Fibroblast of villous mesenchyme (primary cell): ENCODE measurements at regions not wholly inside any gene's neighbourhood (a gene's known extent, or its start where the extent isn't known, plus 50 kb on each side); places are given as distances from the start of the nearest gene placed in this dataset.
A peak's percentile ranks its signal among the peaks of the same experiment; 100 is the strongest.

Experiments used
- DNase-seq: peaks from one replicate; pipeline ENCODE4 v3.0.0-alpha.2; 2010; ENCODE audit warnings: low read depth
- H3K4me3 ChIP-seq: 2 replicates; pipeline ENCODE4 v1.5.1; 2011; ENCODE audit warnings: low read depth, mild to moderate bottlenecking, low read length
- CTCF ChIP-seq: IDR thresholded peaks from 2 replicates; pipeline ENCODE4 v1.5.1; 2012; ENCODE audit warnings: low read depth, mild to moderate bottlenecking, low read length; ENCODE audit not compliant: insufficient read depth

DNA sequence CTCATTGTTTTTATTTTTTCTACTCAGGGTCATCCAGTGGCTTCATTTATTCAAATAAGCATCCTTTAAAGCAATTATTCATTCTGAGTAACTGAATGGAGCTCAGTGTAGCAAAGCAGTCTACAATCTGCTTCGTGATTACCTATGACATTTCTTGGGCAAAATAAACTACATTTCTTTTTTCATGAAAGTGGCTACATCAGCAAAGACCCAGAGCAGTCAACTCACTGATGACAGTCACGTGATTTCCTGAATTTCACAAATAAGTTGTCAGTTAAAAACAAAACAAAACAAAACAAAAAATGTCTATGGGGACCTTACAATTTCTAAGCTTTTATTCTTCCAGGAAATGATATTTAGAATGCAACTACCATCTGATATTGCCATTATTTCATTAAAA, 182.1 kb downstream of the VEGFC start:
- no peak overlapping the region for H3K4me3 ChIP-seq
- DNase-seq: no peak
- no peak for TF ChIP-seq CTCF

DNA sequence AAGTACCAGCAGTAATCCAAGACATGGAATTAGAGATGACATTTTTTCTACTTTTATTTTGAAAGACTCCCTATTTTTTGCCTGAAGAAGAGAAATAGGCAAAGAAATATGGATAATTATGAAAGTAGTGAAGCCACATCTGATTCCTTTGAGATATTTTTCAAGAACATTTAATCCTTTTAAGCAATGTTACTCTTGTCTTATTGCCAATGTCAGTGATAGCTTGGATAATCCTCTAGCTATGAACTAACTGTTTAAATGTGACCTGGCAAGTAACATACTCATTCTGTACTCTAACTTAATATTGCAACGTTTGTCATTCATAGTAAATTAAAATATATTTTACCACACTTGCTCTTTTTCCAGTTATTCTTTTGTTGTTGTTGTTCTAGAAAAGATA, 181.3 kb downstream of the VEGFC start:
- H3K4me3 ChIP-seq: no peak overlapping the region
- DNase-seq: peak; percentile 42
- TF ChIP-seq CTCF: no peak

- no peak for DNase-seq
- H3K4me3 ChIP-seq: no peak overlapping the region
- no peak for TF ChIP-seq CTCF
These were observed 180.8 kb downstream of the VEGFC start for GRCh38 chr4:176611951-176612350.

DNA sequence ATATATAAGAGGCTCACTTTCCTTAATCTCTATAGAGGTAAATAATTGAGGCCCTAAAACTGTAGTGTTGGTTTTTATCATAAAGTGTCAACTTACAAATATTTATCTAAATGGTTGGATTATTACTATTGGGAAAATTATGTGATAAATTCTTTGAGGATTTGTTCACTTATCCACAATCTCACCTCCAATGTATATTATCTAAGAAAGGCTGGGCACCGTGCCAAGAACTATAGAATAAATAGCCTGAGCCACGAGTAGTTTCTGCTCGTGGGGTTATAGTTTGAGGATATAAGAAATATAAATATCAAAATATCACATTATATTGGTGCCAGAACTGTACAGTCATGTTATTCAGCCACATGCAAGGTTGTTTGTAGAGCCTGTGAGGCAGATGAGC, 177.9 kb downstream of the VEGFC start:
- H3K4me3 ChIP-seq: no peak overlapping the region
- DNase-seq: no peak
- TF ChIP-seq CTCF: no peak

DNA sequence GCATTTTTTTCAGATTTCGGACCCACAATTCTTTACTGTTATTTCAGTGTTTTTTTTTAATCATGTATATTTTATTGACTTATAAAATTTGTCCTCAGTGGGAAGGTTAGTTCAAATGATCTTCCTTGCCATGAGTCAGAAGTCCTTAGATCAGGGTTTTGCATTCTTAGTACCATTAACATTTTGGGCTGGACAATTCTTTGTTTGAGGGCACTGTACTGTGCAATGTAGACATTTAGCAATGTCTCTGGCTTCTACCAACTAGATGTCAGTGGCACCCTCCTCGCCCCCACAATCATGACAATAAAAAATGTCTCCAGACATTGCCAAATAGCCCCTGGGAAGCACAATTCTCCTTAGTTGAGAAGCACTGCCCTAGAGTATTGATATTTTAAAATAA, 176.6 kb downstream of the VEGFC start:
- DNase-seq: no peak
- no peak for TF ChIP-seq CTCF
- no peak overlapping the region for H3K4me3 ChIP-seq

DNA sequence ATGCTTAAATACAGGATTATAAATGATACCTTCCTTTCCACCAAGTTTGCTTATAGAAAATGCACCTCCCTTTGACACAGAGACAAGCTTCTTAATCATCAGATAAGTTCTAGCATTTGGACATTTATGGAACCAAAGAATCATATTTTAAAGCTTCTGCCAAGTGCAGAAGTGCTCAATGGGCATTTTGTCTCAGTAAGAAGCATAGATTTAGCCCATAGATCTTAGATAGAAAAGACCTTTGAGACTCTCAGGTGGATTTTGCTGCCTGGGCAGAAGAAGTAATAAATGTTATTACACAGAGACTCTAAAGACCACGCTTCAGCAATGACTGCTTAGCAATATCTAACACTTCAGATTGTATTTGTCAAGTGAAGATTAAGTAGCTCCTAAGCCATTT, 174.6 kb downstream of the VEGFC start:
- no peak for DNase-seq
- TF ChIP-seq CTCF: no peak
- H3K4me3 ChIP-seq: no peak overlapping the region

- DNase-seq: no peak
- TF ChIP-seq CTCF: no peak
These were observed 173.3 kb downstream of the VEGFC start for GRCh38 chr4:176619430-176619829.

More at GRCh38 chr4:176619430-176619829, 173.3 kb downstream of the VEGFC start:
- no peak overlapping the region for H3K4me3 ChIP-seq
